Body of pancreas (tissue), 4 donors: ENCODE measurements at regions not wholly inside any gene's neighbourhood (a gene's known extent, or its start where the extent isn't known, plus 50 kb on each side); places are given as distances from the start of the nearest gene placed in this dataset.
A peak's percentile ranks its signal among the peaks of the same experiment; 100 is the strongest.

ENCODE experiments used
- ATAC-seq: fragments of 150-250 bp; one replicate; pipeline ENCODE4 v1.9.1; 2016
- DNase-seq, 4 donors: peaks; one replicate each; pipeline ENCODE4 v3.0.0-alpha.2; 2019
- H3K27ac ChIP-seq, 4 donors: fragments of 200-600 bp; sonication (generic); 1 replicate in 3 of 4; 2 replicates in 1 of 4; pipeline versions ENCODE4 v1.5.1 to v1.6.1; 2016 to 2019; ENCODE audit warnings: mild to moderate bottlenecking in 1 of 4, mixed read lengths in 1 of 4, moderate library complexity in 1 of 4
- H3K27me3 ChIP-seq, 2 donors: fragments of 200-600 bp; sonication (generic); one replicate each; pipeline ENCODE4 v1.6.0; 2016; ENCODE audit warnings: mild to moderate bottlenecking in 1 of 2
- H3K36me3 ChIP-seq, 2 donors: fragments of 200-600 bp; sonication (generic); replicated peaks in 1 of 2; 2 replicates each; pipeline ENCODE4 v1.5.1; 2016; ENCODE audit warnings: low read depth in 2 of 2; ENCODE audit not compliant: insufficient read depth in 1 of 2
- H3K4me1 ChIP-seq: fragments of 200-600 bp; sonication (generic); one replicate; pipeline ENCODE4 v1.6.0; 2016
- H3K4me3 ChIP-seq, 2 donors: fragments of 200-600 bp; sonication (generic); 1 replicate in 1 of 2; 2 replicates in 1 of 2; pipeline ENCODE4 v1.5.1; 2016 to 2019
- H3K9me3 ChIP-seq, 3 donors: fragments of 200-600 bp; sonication (generic); 1 replicate in 2 of 3; 2 replicates in 1 of 3; pipeline ENCODE4 v1.5.1; 2016
- CTCF ChIP-seq, 7 experiments: fragments of 450-650 bp in 4 of 7; fragments of 200-600 bp in 3 of 7; sonication (generic) in 3 of 7; IDR thresholded peaks; one replicate each; pipeline ENCODE4 v1.5.1; 2016 to 2019; ENCODE audit warnings: antibody characterized with exemption in 7 of 7
- POLR2A ChIP-seq, 3 donors: fragments of 450-650 bp; IDR thresholded peaks; one replicate each; pipeline ENCODE4 v1.6.1; 2016; ENCODE audit warnings: antibody characterized with exemption in 3 of 3, mild to moderate bottlenecking in 2 of 3
- WGBS, 2 donors: methylation state at CpG; one replicate each; pipeline ENCODE4 v1.1.5; 2017; 5-methylcytosine and 5-hydroxymethylcytosine counted together
- intact Hi-C: fragments of 100-400 bp; cut with DNase I; formaldehyde crosslinking; loops from one replicate; pipeline ENCODE4 v1.15.1; 2023

GRCh38 chr1:217315346-217315745 lies 315.5 kb downstream of the GPATCH2 start:
- TF ChIP-seq POLR2A (IDR thresholded peaks at IDR 0.05) (no peak), CTCF (IDR thresholded peaks at IDR 0.05) (no peak)

GRCh38 chr1:217313096-217313495 lies 317.8 kb downstream of the GPATCH2 start:
- H3K9me3 ChIP-seq, result no peaks in the 10 kb centered on the region
- H3K27me3 ChIP-seq, result no peaks in the 10 kb centered on the region
- ATAC-seq (no peak), DNase-seq (no peak)
- H3K36me3 ChIP-seq, result no peaks in the 10 kb centered on the region
- H3K27ac ChIP-seq, result no peak overlapping the region
- intact Hi-C loops, result no loop called here
- 69 to 77% methylated on average over 5 of the region's 5 CpGs for WGBS, 2 donors
- H3K4me3 ChIP-seq, result no peak overlapping the region
- TF ChIP-seq CTCF (IDR thresholded peaks at IDR 0.05) (no peak), POLR2A (IDR thresholded peaks at IDR 0.05) (no peak)
- no peaks in the 10 kb centered on the region for H3K4me1 ChIP-seq

More at GRCh38 chr1:217315346-217315745, 315.5 kb downstream of the GPATCH2 start:
- 32 to 45% methylated on average over 1 of the region's 1 CpG for WGBS, 2 donors
- no peak for DNase-seq
- Histone ChIP-seq H3K4me1 (no peaks in the 10 kb centered on the region), H3K4me3 (no peak overlapping the region), H3K9me3 (no peaks in the 10 kb centered on the region), H3K27me3 (no peaks in the 10 kb centered on the region), H3K27ac (no peak overlapping the region), H3K36me3 (no peaks in the 10 kb centered on the region)
- intact Hi-C loops, result no loop called here
- no peak for ATAC-seq

- 25 to 47% methylated on average over 1 of the region's 1 CpG for WGBS, 2 donors
These were observed 319.1 kb downstream of the GPATCH2 start for GRCh38 chr1:217311766-217312165.

GRCh38 chr1:217311269-217311668 lies 319.6 kb downstream of the GPATCH2 start:
- Histone ChIP-seq H3K27ac (no peak overlapping the region), H3K4me3 (no peak overlapping the region), H3K27me3 (no peaks in the 10 kb centered on the region), H3K4me1 (no peaks in the 10 kb centered on the region), H3K36me3 (no peaks in the 10 kb centered on the region), H3K9me3 (no peaks in the 10 kb centered on the region)
- ATAC-seq (no peak), DNase-seq (no peak)
- intact Hi-C loops, result no loop called here
- TF ChIP-seq POLR2A (IDR thresholded peaks at IDR 0.05), result no peak
- no peak for TF ChIP-seq CTCF (IDR thresholded peaks at IDR 0.05)
- WGBS, 2 donors, result 60 to 76% methylated on average over 2 of the region's 2 CpGs

More at GRCh38 chr1:217311766-217312165, 319.1 kb downstream of the GPATCH2 start:
- no peaks in the 10 kb centered on the region for H3K4me1 ChIP-seq
- no peaks in the 10 kb centered on the region for H3K9me3 ChIP-seq
- no peaks in the 10 kb centered on the region for H3K36me3 ChIP-seq
- no peak overlapping the region for H3K27ac ChIP-seq
- no peaks in the 10 kb centered on the region for H3K27me3 ChIP-seq
- no peak for ATAC-seq
- intact Hi-C loops, result no loop called here
- peak in 1 of 4 donors; percentile 9 for DNase-seq
- no peak overlapping the region for H3K4me3 ChIP-seq
- TF ChIP-seq CTCF (IDR thresholded peaks at IDR 0.05) (peak in 1 of 7 experiments; percentile 17), POLR2A (IDR thresholded peaks at IDR 0.05) (no peak)

- TF ChIP-seq CTCF (IDR thresholded peaks at IDR 0.05), result no peak
- no peak for TF ChIP-seq POLR2A (IDR thresholded peaks at IDR 0.05)
- ATAC-seq, result no peak
- intact Hi-C loops, result no loop called here
- Histone ChIP-seq H3K36me3 (no peaks in the 10 kb centered on the region), H3K4me1 (no peaks in the 10 kb centered on the region), H3K4me3 (no peak overlapping the region), H3K9me3 (no peaks in the 10 kb centered on the region), H3K27ac (no peak overlapping the region), H3K27me3 (no peaks in the 10 kb centered on the region)
- no peak for DNase-seq
- 33 to 63% methylated on average over 1 of the region's 1 CpG for WGBS, 2 donors
These were observed 349.6 kb downstream of the GPATCH2 start for GRCh38 chr1:217281332-217281731.
